ENCODE measurements at regions not wholly inside any gene's neighbourhood (a gene's known extent, or its start where the extent isn't known, plus 50 kb on each side); places are given as distances from the start of the nearest gene placed in this dataset.

DNA sequence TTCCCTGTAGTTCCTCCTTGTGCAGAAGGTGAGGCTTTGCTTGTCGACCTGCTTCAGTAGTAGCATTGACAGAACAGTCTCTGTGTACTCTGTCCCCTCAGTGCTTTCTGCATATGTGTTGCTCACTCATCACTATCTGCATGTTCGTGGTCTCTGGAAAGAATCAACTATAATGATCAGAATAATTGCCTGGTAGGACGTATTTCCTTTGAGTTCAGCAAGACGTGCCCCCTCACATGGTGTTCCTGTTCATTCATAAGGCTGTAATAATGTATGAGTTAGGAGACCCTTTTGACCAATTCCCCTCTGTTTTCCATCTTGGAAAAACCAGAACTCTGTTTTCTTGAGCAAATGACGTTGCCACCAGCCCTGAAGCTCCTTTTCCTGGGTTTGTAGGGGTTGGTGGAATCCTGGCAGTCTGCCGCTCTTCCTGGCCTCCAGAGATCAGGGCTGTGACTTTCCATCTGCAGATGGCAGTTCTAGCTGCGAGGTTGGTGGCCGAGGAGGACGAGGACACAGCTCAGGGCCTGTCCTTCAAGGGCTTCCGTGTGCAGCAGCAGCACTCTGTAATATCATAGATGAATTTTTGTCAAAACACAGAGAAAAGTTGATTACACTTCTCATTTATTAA, 61.9 kb downstream of the EXOSC2 start:
- intact Hi-C loops (cut with DNase I) = no loop called here
- ATAC-seq (peak; percentile 53), DNase-seq (ENCODE audit: low spot score) (no peak)

DNA sequence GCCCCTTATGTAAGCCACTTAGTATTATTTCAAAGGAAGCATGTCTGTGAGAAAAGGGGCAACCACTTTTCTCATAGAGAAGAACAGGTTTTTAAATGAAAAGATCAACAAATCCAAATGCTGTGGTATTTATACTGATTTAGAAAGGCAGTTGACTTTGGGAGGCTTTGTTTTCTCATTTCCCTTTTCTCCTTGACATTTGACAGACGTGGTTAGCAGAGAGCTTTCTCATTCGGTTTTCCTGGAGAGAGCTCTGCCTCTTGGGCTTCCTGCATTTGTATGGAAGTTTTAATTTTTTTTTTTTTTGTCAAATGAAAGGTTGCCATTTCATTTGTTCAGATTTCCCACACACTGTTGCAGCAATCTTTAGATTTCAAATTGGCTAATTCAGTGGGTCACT, 62.5 kb downstream of the EXOSC2 start:
- intact Hi-C loops (cut with DNase I) = no loop called here
- ATAC-seq = peak; percentile 17

DNA sequence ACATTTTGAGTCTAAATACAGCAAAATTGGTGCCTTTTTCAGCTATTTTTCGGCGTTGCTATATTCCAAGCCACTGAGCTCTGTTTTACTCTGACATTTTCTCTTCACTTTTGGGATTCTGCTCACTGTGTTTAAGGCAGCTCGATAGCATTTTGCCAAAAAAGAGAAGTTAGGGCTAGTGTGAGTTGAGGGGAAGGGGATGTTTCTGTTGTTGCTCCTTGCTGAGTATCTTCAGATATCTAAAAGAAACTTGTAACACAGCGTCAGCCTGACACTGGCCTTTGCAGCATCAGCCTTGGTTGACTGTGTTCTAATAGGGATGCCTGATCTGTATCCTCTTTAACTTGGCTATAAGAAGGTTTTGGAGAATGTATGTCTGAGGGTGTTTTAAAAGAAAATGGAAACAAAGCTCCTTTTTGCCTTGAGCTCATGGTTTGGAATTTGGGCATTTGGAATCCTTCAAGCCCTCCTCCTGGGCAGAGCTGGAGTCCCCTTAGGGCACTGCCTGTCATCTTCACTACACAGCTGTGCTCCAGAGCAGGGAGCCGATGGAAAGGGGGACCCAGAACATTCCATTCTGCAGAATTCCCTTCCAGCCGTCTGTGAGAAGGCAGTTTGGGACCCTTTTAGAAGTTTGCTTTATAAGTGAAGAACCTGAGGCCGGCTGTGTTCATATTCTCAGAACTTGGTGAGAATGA, 63.0 kb downstream of the EXOSC2 start:
- ATAC-seq = peak; percentile 60
- no peak for DNase-seq (ENCODE audit: low spot score)
- intact Hi-C loops (cut with DNase I) = no loop called here

More for the DNA sequence above, 62.5 kb downstream of the EXOSC2 start:
- no peak for DNase-seq (ENCODE audit: low spot score)

DNA sequence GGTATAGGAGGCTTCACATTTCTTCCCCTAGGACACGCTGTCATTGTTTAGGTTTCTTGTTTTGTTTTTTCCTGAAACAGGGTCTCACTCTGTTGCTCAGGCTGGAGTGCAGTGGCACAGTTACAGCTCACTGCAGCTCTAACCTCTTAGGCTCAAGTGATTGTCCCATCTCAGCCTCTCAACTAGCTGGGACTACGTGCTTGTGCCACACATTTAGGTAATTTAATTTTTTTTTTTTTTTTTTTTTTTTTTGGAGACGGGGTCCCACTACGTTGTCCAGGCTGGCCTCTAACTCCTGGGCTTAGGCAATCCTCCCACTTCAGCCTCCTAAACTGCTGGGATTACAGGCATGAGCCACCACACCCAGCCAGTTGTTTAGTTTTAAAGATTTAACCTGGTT, 66.2 kb downstream of the EXOSC2 start:
- intact Hi-C loops (cut with DNase I) = loop anchor here (10.0 kb wide), 1 partner anchor 45 kb away; no protein-coding TSS in a partner anchor
- ATAC-seq (no peak), DNase-seq (ENCODE audit: low spot score) (no peak)

DNA sequence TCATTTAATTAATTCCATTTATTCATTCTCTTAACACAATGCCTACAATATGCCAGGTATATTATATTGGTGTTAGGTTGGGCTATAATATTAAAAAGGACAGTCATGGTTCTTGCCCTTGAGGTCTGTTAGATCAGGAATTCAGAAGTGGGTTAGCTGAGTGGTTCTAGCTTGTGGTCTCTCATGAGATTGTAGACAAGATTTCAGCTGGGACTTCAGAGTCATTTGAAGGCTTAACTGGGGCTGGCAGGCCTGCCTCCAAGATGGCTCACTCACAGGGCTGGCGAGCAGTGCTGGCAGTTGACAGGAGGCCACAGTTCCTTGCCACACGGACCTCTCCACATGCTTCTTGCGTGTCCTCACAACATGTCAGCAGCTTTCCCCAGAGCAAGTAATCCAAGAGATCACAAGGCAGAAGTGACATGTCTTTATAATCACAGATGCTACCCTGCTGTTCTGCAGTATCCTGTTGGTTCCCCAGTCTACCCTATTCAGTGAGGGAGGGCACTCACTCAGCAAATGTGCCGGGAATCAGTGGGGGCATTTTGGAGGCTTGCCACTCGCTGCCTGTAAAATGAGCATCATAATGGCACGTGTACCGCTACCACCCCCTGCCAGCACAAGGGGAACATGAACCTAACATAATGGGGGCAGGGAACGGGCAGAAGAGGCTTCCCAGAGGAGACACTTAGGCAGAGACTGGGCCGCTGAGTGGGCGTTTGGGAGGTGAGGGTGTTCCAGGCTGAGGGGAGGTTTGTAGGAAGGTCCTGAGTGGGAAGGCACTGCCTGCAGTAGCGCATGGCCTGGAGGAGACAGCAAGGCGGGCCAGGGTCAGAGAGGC, 70.0 kb downstream of the EXOSC2 start:
- ATAC-seq = peak; percentile 35
- DNase-seq (ENCODE audit: low spot score) = no peak
- intact Hi-C loops (cut with DNase I) = loop anchor here (10.0 kb wide), 1 partner anchor 49 kb away; no protein-coding TSS in a partner anchor

DNA sequence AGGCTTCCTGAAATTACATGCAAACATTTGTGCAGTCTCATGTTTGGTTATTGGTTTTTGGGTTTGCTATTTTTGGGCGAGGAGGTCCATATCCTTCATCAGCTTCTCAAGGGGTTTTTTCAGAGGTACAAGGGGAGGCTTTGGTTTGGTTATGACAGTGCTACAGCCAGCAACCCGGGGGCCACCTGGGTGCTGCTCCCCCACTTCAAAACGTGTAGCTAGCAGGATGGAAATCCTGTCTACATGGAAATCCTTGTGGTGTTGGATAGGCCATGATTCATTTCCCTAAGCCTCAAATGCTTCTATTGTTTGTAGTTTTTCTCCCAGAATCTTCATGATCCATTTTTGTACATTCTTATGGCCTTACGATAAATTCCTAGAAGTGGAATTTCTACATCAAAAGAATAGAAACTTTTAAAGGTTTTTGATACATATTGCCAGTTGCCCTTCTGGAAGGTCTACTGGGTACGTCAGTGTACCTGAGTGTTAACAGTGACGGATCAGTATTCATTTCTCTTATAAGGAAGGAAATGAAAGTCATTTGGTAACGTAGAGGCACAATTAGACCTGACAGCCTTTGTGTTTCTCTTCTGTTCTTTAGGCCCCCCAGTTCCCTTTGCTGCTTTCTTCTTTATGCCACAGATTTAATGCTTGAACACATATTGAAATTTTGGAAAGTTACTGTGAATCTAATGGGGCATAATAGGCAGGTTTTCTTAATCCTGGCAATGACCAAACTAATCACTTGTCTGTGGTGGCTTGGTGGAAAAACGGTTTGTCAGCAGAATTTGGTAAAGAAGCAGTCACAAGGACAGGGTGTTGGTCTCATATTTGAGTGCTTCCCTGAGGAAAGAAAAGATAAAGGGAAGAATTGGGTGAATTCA, 69.7 kb upstream of the ABL1 start:
- intact Hi-C loops (cut with DNase I) = loop anchor here (10.0 kb wide), 1 partner anchor 51 kb away; no protein-coding TSS in a partner anchor
- no peak for DNase-seq (ENCODE audit: low spot score)
- ATAC-seq = no peak

DNA sequence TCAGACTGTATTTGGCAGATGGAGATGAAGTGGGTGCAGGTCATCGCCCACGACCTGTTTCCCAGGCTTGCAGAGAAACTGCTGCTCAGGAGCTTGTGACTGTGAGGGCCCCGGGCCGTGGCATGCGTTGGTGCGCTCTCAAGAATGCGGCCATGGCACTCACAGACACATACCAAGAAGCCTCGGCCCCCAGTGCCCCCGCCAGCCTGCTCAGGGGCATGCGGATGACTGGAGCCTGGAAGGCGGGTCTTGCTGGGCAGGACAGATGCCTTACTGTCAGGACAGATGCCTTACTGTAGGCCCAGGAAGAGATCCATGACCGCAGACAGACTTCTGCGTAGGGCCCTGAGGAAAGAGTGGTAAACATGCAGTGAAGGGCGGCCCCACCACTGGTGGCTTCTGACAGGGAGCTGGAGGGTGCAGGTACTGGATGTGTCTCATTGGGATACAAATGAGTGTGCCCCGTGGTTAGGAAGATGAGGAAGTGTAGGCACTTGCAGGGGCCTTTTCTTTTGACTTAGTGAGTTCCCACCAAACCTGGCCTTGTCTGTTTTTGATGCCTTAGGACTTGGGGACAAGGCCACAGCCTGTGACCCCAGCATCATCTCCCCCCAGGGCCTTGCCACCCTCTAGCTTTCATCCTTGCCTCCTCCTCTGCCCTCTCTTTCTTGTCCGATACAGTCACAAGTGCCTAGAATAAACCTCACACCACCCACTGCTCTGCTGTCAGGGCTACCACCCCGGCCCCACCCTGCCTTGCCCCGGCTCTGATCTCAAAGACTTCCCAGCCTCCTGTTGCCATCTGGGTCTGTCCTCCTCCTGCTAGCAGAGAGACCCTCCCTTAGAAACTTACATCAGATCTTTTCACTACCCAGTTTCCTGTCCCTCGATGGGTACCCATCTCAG, 68.8 kb upstream of the ABL1 start:
- ATAC-seq (peak; percentile 74), DNase-seq (ENCODE audit: low spot score) (peak; percentile 65)
- intact Hi-C loops (cut with DNase I) = loop anchor here (10.0 kb wide), 1 partner anchor 51 kb away; no protein-coding TSS in a partner anchor

DNA sequence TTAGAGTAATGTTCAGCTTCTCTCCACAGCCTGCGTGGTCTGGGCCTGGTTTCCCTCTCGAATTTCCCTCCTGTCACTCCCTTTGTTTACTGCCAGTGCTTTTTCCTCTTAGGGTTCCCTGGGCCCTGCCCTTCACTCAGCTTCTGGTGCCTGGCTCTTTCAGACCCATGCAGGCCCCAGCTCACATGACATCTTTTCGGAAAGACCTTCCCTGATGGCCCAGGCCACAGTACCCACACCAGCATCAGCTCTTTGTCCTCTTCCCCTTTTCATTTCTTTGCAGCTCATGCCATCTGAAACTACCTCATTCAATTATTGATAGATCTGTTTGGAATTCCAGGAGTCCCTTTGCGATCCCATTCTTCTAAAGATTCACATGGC, 68.1 kb upstream of the ABL1 start:
- DNase-seq (ENCODE audit: low spot score) (no peak), ATAC-seq (peak; percentile 46)
- intact Hi-C loops (cut with DNase I) = loop anchor here (10.0 kb wide), 1 partner anchor 52 kb away; no protein-coding TSS in a partner anchor

DNA sequence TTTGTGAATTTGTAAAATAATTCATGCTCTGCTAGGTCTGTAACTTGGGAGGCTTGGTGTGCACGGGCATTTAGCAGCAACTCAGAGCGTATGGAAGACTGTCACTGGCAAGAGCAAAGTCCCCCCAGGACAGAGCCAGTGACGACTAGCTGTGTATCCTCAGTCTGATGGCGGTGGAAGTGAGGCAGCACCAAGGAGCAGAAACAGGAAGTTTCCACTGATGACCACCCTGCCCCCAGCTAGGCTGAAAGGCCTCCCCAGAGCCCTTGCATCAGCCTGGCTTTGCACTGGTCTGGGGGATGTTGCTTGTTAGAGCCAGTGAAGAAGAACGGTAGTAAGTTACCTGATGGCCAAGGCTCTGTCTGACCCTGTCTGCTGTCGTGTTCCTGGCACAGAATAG, 66.8 kb upstream of the ABL1 start:
- no peak for DNase-seq (ENCODE audit: low spot score)
- intact Hi-C loops (cut with DNase I) = loop anchor here (10.0 kb wide), 1 partner anchor 53 kb away; no protein-coding TSS in a partner anchor
- ATAC-seq = no peak

DNA sequence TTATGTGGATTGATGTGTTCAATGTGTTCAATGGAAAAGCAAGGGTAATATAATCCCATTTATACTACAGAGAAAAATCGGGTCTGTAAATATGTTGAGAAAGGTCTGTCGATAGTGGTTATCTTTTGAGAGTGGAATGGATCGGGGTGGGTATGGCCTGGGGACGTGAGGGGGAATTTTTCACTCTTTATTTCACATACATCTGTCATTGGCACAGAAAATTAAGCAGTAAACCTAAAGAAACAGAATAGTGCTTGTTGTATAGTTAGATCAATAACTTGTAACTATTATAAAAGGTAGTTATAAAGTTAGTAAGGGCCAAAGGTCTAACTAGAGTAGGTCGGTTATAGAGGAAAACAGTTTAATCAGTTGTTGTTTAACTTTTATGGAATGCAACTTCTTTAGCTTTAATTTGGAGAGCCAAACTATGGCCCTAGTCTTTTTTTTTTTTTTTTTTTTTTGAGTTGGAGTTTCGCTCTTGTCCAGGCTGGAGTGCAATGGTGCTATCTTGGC, 66.1 kb upstream of the ABL1 start:
- intact Hi-C loops (cut with DNase I) = loop anchor here (10.0 kb wide), 1 partner anchor 54 kb away; no protein-coding TSS in a partner anchor
- no peak for ATAC-seq
- DNase-seq (ENCODE audit: low spot score) = no peak

DNA sequence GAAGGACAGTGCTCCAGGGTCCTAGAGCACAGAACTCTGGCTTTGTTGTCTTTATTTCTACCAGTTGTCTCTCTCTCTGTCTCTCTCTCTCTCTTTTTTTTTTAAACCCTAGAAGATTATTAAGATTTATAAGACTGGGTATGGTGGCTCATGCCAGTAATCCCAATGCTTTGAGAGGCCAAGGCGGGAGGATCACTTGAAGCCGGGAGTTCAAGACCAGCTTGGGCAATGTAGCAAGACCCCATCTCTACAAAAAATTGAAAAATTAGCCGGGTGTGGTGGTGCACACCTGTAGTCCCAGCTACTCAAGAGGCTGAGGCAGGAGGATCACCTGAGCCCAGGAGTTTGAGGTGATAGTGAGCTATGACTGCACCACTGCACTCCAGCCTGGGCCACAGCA, 65.0 kb upstream of the ABL1 start:
- ATAC-seq (no peak), DNase-seq (ENCODE audit: low spot score) (no peak)
- intact Hi-C loops (cut with DNase I) = loop anchor here (5.0 kb wide), 1 partner anchor 92 kb away; no protein-coding TSS in a partner anchor

DNA sequence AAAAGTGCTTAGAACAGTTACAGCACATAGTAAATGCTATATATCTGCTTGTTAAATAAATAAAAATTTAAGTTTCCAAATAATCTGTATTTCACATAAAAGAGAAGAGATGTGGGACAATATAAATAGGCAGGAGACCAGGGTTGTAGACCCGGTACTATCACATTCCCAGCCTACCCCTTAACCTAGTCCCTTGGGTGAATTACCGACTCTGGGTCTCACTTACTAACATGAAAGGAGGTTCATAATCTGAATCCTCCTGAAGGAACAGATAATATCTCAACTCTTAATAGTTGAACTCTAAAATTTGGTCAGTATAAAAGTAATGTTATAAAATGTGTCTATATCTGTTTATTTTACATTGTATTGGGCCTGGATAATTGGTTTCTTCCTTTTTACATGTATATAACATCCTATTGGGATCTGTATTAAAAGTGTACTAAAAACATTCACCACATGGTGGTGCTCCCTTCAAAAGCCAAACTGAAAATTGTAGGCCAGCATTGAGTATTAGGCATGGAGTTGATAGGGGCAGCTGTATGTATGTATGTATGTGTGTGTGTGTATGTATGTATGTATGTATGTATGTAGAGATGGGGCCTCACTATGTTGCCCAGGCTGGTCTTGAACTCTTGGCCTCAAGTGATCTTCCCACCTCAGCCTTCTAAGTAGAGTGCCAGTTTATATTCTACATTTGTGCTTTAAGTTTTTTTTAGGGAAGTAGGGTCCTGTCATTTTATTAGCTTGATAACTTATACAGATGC, 64.2 kb upstream of the ABL1 start:
- intact Hi-C loops (cut with DNase I) = loop anchor here (5.0 kb wide), 1 partner anchor 91 kb away; no protein-coding TSS in a partner anchor
- ATAC-seq = peak; percentile 78

DNA sequence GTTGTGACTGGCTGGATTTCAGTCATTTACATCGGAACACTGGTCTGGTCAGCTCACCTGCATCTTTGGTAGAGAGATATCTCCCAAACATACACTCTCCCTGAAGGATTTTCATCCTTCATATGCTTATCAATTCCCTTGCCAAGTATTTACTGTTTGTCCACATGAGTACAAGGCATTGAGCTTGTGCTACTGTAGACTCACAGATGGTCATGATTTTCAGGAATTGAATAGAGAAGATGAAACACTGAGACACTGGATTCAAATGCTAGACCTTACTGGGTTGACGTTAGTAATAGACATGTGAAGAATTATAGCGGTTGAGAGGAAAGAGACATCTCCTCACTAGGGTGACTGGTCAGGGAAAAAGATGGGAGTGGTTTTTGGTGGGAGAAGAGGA, 62.9 kb upstream of the ABL1 start:
- no peak for DNase-seq (ENCODE audit: low spot score)
- intact Hi-C loops (cut with DNase I) = loop anchor here (5.0 kb wide), 1 partner anchor 90 kb away; no protein-coding TSS in a partner anchor
- ATAC-seq = no peak

More for the DNA sequence above, 64.2 kb upstream of the ABL1 start:
- no peak for DNase-seq (ENCODE audit: low spot score)

DNA sequence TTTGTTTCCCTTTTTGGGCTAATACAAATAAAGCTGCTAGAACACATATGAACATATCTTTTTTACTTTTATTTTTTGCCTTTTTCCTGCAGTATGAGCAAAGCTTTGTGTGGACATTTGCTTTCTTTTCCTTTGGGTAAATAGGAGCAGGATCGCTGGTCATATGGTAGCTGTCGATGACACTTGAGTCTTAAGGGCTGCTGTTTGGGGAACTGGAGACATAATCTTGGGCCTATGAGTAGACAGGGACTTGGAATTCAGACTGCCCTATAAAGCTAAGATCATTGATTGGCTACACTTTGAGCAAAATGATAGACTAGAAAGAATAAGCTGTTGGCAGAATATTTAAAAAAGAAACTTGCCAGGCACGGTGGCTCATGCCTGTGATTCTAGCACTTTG, 60.9 kb upstream of the ABL1 start:
- DNase-seq (ENCODE audit: low spot score) (no peak), ATAC-seq (no peak)
- intact Hi-C loops (cut with DNase I) = loop anchor here (5.0 kb wide), 1 partner anchor 88 kb away; no protein-coding TSS in a partner anchor

DNA sequence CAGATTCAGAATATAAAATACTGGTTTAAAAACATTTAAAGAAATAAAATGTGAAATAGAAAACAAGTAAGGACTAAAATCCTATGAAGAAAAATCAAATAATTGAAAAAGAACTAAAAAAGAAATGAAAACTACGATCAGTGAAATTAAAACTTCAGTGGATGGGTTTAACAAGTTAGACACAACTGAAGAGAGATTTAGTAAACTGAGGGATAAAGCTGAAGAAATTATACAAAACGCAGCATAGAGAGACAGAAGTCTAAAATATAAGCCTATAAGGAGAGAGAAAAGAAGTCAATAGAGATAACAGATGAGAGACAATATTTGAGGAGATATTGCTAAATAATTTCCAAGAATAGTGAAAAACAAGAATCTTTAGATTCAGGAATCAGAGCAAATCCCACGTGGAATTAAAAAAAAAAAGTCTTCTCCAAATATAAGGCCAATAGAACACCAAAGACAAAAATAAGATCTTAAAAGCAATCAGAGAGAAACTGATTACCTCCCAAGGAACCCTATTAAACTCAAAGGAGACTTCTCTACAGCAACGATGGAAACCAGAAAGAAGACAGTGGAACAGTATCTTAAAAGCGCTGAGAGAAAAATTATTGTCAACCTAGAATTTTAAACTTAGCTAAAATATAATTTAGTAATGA, 59.6 kb upstream of the ABL1 start:
- intact Hi-C loops (cut with DNase I) = no loop called here
- no peak for DNase-seq (ENCODE audit: low spot score)
- no peak for ATAC-seq
